H7 (cell line): ENCODE measurements at regions not wholly inside any gene's neighbourhood (a gene's known extent, or its start where the extent isn't known, plus 50 kb on each side); places are given as distances from the start of the nearest gene placed in this dataset.
A peak's percentile ranks its signal among the peaks of the same experiment; 100 is the strongest.
"Not testable (repeated sequence)": the region's sequence is repeated elsewhere in the genome, so short reads cannot be mapped to it uniquely, and the experiment has no call there.

Experiments
- DNase-seq: peaks from one replicate; pipeline ENCODE4 v3.0.0; 2012
- H3K27me3 ChIP-seq: 2 replicates; pipeline ENCODE4 v1.6.0; 2011; ENCODE audit warnings: mild to moderate bottlenecking, low read length; ENCODE audit not compliant: control insufficient read depth, insufficient read depth
- H3K36me3 ChIP-seq: replicated peaks from 2 replicates; pipeline ENCODE4 v1.5.1; 2011; ENCODE audit warnings: low read length; ENCODE audit not compliant: control insufficient read depth, insufficient read depth
- H3K4me3 ChIP-seq: 2 replicates; pipeline ENCODE4 v1.5.1; 2011; ENCODE audit warnings: low read depth, mild to moderate bottlenecking, control low read depth, low read length, moderate library complexity; ENCODE audit not compliant: insufficient read depth

GRCh38 chrX:88828011-88828410 is 81.0 kb downstream of the CPXCR1 start:
- Histone ChIP-seq H3K27me3 (no peaks in the 10 kb centered on the region), H3K4me3 (no peak overlapping the region), H3K36me3 (no peaks in the 10 kb centered on the region)
- DNase-seq = no peak

- Histone ChIP-seq H3K27me3 (no peaks in the 10 kb centered on the region), H3K4me3 (no peak overlapping the region), H3K36me3 (no peaks in the 10 kb centered on the region)
- no peak for DNase-seq
Measured at GRCh38 chrX:88830111-88830510, 83.1 kb downstream of the CPXCR1 start.

- DNase-seq, H3K27me3 ChIP-seq, H3K36me3 ChIP-seq, H3K4me3 ChIP-seq: not testable (repeated sequence)
Measured at GRCh38 chrX:88837721-88838120, 90.7 kb downstream of the CPXCR1 start.

- no peak for DNase-seq
- Histone ChIP-seq H3K27me3 (no peaks in the 10 kb centered on the region), H3K36me3 (no peaks in the 10 kb centered on the region), H3K4me3 (no peak overlapping the region)
Measured at GRCh38 chrX:88838392-88838791, 91.4 kb downstream of the CPXCR1 start.

GRCh38 chrX:88843841-88844240 is 96.8 kb downstream of the CPXCR1 start:
- H3K27me3 ChIP-seq, H3K4me3 ChIP-seq, H3K36me3 ChIP-seq, DNase-seq: not testable (repeated sequence)

- DNase-seq = no peak
- Histone ChIP-seq H3K36me3 (no peaks in the 10 kb centered on the region), H3K4me3 (no peak overlapping the region), H3K27me3 (no peaks in the 10 kb centered on the region)
Measured at GRCh38 chrX:88853925-88854324, 106.9 kb downstream of the CPXCR1 start.

GRCh38 chrX:88863726-88864125 is 116.7 kb downstream of the CPXCR1 start:
- Histone ChIP-seq H3K27me3 (no peaks in the 10 kb centered on the region), H3K4me3 (no peak overlapping the region), H3K36me3 (no peaks in the 10 kb centered on the region)
- DNase-seq = peak; percentile 3

GRCh38 chrX:88865634-88866033 is 118.6 kb downstream of the CPXCR1 start:
- DNase-seq = no peak
- H3K27me3 ChIP-seq = no peaks in the 10 kb centered on the region
- no peaks in the 10 kb centered on the region for H3K36me3 ChIP-seq
- no peak overlapping the region for H3K4me3 ChIP-seq

- no peak overlapping the region for H3K4me3 ChIP-seq
- H3K27me3 ChIP-seq = no peaks in the 10 kb centered on the region
- H3K36me3 ChIP-seq = no peaks in the 10 kb centered on the region
- no peak for DNase-seq
Measured at GRCh38 chrX:88881536-88881935, 134.5 kb downstream of the CPXCR1 start.

- no peak overlapping the region for H3K4me3 ChIP-seq
- DNase-seq = no peak
- H3K27me3 ChIP-seq = no peaks in the 10 kb centered on the region
- H3K36me3 ChIP-seq = no peaks in the 10 kb centered on the region
Measured at GRCh38 chrX:88883200-88883599, 136.2 kb downstream of the CPXCR1 start.

GRCh38 chrX:88886908-88887307 is 139.9 kb downstream of the CPXCR1 start:
- no peaks in the 10 kb centered on the region for H3K27me3 ChIP-seq
- H3K36me3 ChIP-seq = no peaks in the 10 kb centered on the region
- no peak for DNase-seq
- H3K4me3 ChIP-seq = no peak overlapping the region

GRCh38 chrX:88903989-88904718 is 157.1 kb downstream of the CPXCR1 start:
- no peak overlapping the region for H3K4me3 ChIP-seq
- no peaks in the 10 kb centered on the region for H3K36me3 ChIP-seq
- DNase-seq = no peak
- H3K27me3 ChIP-seq = no peaks in the 10 kb centered on the region

GRCh38 chrX:88908056-88908455 is 161.0 kb downstream of the CPXCR1 start:
- no peaks in the 10 kb centered on the region for H3K36me3 ChIP-seq
- H3K27me3 ChIP-seq = no peaks in the 10 kb centered on the region
- DNase-seq = no peak
- no peak overlapping the region for H3K4me3 ChIP-seq

- no peak for DNase-seq
- Histone ChIP-seq H3K4me3 (no peak overlapping the region), H3K27me3 (no peaks in the 10 kb centered on the region), H3K36me3 (no peaks in the 10 kb centered on the region)
Measured at GRCh38 chrX:88937616-88938015, 190.6 kb downstream of the CPXCR1 start.

- no peak for DNase-seq
- Histone ChIP-seq H3K4me3 (no peak overlapping the region), H3K36me3 (no peaks in the 10 kb centered on the region), H3K27me3 (no peaks in the 10 kb centered on the region)
Measured at GRCh38 chrX:88940904-88941303, 193.9 kb downstream of the CPXCR1 start.

GRCh38 chrX:88944661-88945060 is 197.6 kb downstream of the CPXCR1 start:
- no peaks in the 10 kb centered on the region for H3K27me3 ChIP-seq
- H3K36me3 ChIP-seq = no peaks in the 10 kb centered on the region
- no peak overlapping the region for H3K4me3 ChIP-seq
- DNase-seq = no peak
